ENCODE measurements at regions not wholly inside any gene's neighbourhood (a gene's known extent, or its start where the extent isn't known, plus 50 kb on each side); places are given as distances from the start of the nearest gene placed in this dataset.
"Not testable (repeated sequence)": the region's sequence is repeated elsewhere in the genome, so short reads cannot be mapped to it uniquely, and the experiment has no call there.

DNA sequence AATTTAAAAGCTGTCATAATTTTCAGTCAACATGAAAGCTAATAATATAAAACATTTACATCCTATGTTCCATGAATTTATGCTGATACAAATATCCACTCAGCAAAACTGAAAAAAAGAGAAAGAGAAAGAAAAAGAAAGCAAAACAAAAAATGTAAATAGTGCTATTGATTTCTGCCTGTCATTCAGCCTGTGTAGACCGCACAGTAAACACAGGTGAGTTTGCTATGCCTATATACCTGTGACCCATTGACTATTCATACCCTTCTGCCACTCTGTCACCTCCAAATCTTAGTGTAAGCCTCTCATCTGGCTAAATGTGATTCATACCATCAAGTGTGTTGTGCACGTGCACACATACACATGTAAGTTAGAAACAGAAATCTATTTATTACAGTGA is 359.0 kb upstream of the RORB start:
- no peaks in the 10 kb centered on the region for H3K4me1 ChIP-seq (ENCODE audit: control insufficient read depth in 3 of 3, insufficient read depth in 2 of 3, low read depth in 1 of 3, low read length in 2 of 3)
- no peaks in the 10 kb centered on the region for H3K27me3 ChIP-seq (ENCODE audit: control insufficient read depth in 3 of 3, insufficient read depth in 3 of 3, low read length in 3 of 3)
- FAIRE-seq (no peak), DNase-seq (no peak)
- 24 to 62% (median 42%) methylated on average over 2 of the region's 2 CpGs for WGBS, 3 donors
- H3K4me3 ChIP-seq (ENCODE audit: low read depth in 1 of 3, low read length in 3 of 3) = no peak overlapping the region
- no peak overlapping the region for H3K27ac ChIP-seq (ENCODE audit: low read depth in 1 of 3, low read length in 2 of 3)
- H3K9me3 ChIP-seq (ENCODE audit: control insufficient read depth in 2 of 2, insufficient read depth in 1 of 2, low read depth in 1 of 2, low read length in 1 of 2) = no peaks in the 10 kb centered on the region
- no peaks in the 10 kb centered on the region for H3K36me3 ChIP-seq (ENCODE audit: control insufficient read depth in 3 of 3, insufficient read depth in 2 of 3, low read depth in 1 of 3, low read length in 3 of 3)

DNA sequence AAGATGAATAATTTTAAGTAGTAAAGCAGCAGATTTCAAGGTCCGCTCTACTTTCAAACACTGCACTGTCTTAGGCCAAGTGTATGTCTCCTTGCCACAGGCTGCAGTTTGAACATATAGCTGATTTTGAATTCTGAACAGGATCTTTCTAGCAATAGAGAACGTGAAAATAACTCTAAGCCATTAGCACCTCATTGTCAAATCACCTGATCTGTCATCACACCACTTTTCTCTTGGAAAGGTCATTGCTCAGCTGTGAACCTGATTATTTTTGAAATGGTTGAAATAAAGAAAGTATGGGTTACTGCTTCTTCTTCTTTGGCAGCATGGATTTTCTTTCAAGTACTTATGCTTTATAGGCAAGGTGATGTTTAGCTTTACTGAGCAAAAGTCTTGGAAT is 357.0 kb upstream of the RORB start:
- Histone ChIP-seq H3K36me3 (ENCODE audit: control insufficient read depth in 3 of 3, insufficient read depth in 2 of 3, low read depth in 1 of 3, low read length in 3 of 3) (no peaks in the 10 kb centered on the region), H3K4me1 (ENCODE audit: control insufficient read depth in 3 of 3, insufficient read depth in 2 of 3, low read depth in 1 of 3, low read length in 2 of 3) (no peaks in the 10 kb centered on the region), H3K27ac (ENCODE audit: low read depth in 1 of 3, low read length in 2 of 3) (no peak overlapping the region), H3K4me3 (ENCODE audit: low read depth in 1 of 3, low read length in 3 of 3) (no peak overlapping the region), H3K27me3 (ENCODE audit: control insufficient read depth in 3 of 3, insufficient read depth in 3 of 3, low read length in 3 of 3) (no peaks in the 10 kb centered on the region), H3K9me3 (ENCODE audit: control insufficient read depth in 2 of 2, insufficient read depth in 1 of 2, low read depth in 1 of 2, low read length in 1 of 2) (no peaks in the 10 kb centered on the region)
- 63 to 81% (median 69%) methylated on average over 2 of the region's 2 CpGs for WGBS, 3 donors
- FAIRE-seq = no peak
- no peak for DNase-seq

DNA sequence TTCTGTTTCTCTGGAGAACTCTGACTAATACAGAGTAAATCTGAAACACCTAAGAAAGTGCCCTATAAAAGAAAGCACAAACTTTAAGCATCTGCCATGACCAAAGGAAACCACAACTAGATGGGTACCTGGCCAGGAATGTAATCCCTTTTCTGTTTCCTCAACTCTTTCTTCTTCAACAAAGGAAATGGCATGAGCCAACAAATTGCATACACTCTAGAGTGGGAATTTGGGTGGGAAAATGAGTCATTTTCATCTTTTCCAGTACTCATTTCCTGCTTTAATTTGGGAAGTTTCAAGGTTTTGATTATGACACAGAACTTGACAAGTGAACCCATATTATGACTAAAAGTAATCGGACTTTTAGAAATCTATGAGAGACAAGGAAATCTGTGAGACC is 349.2 kb upstream of the RORB start:
- 78 to 93% (median 85%) methylated on average over 1 of the region's 1 CpG for WGBS, 3 donors
- Histone ChIP-seq H3K4me1 (ENCODE audit: control insufficient read depth in 3 of 3, insufficient read depth in 2 of 3, low read depth in 1 of 3, low read length in 2 of 3) (no peaks in the 10 kb centered on the region), H3K27ac (ENCODE audit: low read depth in 1 of 3, low read length in 2 of 3) (no peak overlapping the region), H3K4me3 (ENCODE audit: low read depth in 1 of 3, low read length in 3 of 3) (no peak overlapping the region), H3K36me3 (ENCODE audit: control insufficient read depth in 3 of 3, insufficient read depth in 2 of 3, low read depth in 1 of 3, low read length in 3 of 3) (no peaks in the 10 kb centered on the region), H3K27me3 (ENCODE audit: control insufficient read depth in 3 of 3, insufficient read depth in 3 of 3, low read length in 3 of 3) (no peaks in the 10 kb centered on the region), H3K9me3 (ENCODE audit: control insufficient read depth in 2 of 2, insufficient read depth in 1 of 2, low read depth in 1 of 2, low read length in 1 of 2) (no peaks in the 10 kb centered on the region)
- FAIRE-seq (no peak), DNase-seq (no peak)

DNA sequence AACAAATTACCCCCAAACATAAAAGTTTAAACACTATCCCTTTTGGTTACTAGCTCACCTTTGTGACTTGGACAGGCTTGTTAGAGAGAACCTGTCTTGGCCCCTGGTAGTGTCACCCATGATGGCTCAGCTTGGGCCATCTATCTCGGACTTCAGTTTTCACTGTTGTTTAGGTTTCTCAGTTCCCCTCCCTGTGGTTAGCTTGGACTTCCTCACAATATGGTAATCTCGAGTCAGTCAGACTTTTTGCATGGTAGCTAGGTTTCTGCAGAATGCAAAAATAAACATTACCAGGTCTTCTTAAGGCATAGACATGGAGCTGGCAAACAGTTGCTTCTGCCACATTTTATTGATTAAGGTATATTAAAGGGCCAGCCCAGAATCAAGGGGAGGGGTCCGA is 324.3 kb upstream of the RORB start:
- no peaks in the 10 kb centered on the region for H3K4me1 ChIP-seq (ENCODE audit: control insufficient read depth in 3 of 3, insufficient read depth in 2 of 3, low read depth in 1 of 3, low read length in 2 of 3)
- no peak for DNase-seq
- no peaks in the 10 kb centered on the region for H3K36me3 ChIP-seq (ENCODE audit: control insufficient read depth in 3 of 3, insufficient read depth in 2 of 3, low read depth in 1 of 3, low read length in 3 of 3)
- 68 to 74% (median 70%) methylated on average over 3 of the region's 3 CpGs for WGBS, 3 donors
- H3K4me3 ChIP-seq (ENCODE audit: low read depth in 1 of 3, low read length in 3 of 3) = no peak overlapping the region
- no peak overlapping the region for H3K27ac ChIP-seq (ENCODE audit: low read depth in 1 of 3, low read length in 2 of 3)
- FAIRE-seq = no peak
- no peaks in the 10 kb centered on the region for H3K9me3 ChIP-seq (ENCODE audit: control insufficient read depth in 2 of 2, insufficient read depth in 1 of 2, low read depth in 1 of 2, low read length in 1 of 2)
- no peaks in the 10 kb centered on the region for H3K27me3 ChIP-seq (ENCODE audit: control insufficient read depth in 3 of 3, insufficient read depth in 3 of 3, low read length in 3 of 3)

DNA sequence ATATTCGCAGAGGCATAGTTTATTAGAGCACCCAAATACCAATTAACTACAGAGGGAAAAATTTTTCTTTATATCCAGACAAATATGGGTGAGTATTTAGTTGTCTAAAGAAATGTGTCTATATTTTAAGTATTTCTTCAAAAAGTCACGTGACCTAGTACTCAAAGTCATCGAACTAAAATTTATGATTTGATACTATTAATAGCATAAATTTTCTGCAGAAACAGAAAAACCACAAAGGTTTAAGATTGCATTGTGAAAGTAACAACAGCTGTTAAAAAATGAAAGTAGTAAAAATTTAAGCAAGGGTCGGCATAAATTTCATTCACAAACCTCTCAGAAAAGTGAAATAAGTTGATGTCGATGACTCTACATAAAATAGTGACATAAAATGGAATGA is 323.9 kb upstream of the RORB start:
- WGBS, 3 donors = 74 to 86% (median 75%) methylated on average over 5 of the region's 5 CpGs
- H3K36me3 ChIP-seq (ENCODE audit: control insufficient read depth in 3 of 3, insufficient read depth in 2 of 3, low read depth in 1 of 3, low read length in 3 of 3) = no peaks in the 10 kb centered on the region
- no peaks in the 10 kb centered on the region for H3K9me3 ChIP-seq (ENCODE audit: control insufficient read depth in 2 of 2, insufficient read depth in 1 of 2, low read depth in 1 of 2, low read length in 1 of 2)
- H3K4me3 ChIP-seq (ENCODE audit: low read depth in 1 of 3, low read length in 3 of 3) = no peak overlapping the region
- H3K27ac ChIP-seq (ENCODE audit: low read depth in 1 of 3, low read length in 2 of 3) = no peak overlapping the region
- DNase-seq (no peak), FAIRE-seq (no peak)
- H3K4me1 ChIP-seq (ENCODE audit: control insufficient read depth in 3 of 3, insufficient read depth in 2 of 3, low read depth in 1 of 3, low read length in 2 of 3) = no peaks in the 10 kb centered on the region
- H3K27me3 ChIP-seq (ENCODE audit: control insufficient read depth in 3 of 3, insufficient read depth in 3 of 3, low read length in 3 of 3) = no peaks in the 10 kb centered on the region

DNA sequence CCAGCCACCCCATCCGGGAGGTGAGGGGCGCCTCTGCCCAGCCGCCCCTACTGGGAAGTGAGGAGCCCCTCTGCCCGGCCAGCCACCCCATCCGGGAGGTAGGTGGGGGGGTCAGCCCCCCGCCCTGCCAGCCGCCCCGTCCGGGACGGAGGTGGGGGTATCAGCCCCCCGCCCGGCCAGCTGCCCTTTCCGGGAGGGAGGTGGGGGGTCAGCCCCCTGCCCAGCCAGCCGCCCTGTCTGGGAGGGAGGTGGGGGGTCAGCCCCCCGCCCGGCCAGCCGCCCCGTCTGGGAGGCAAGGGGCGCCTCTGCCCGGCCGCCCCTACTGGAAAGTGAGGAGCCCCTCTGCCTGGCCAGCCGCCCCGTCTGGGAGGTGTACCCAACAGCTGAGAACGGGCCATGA is 299.4 kb upstream of the RORB start:
- H3K36me3 ChIP-seq (ENCODE audit: control insufficient read depth in 3 of 3, insufficient read depth in 2 of 3, low read depth in 1 of 3, low read length in 3 of 3); H3K9me3 ChIP-seq (ENCODE audit: control insufficient read depth in 2 of 2, insufficient read depth in 1 of 2, low read depth in 1 of 2, low read length in 1 of 2); H3K4me3 ChIP-seq (ENCODE audit: low read depth in 1 of 3, low read length in 3 of 3); DNase-seq; H3K27ac ChIP-seq (ENCODE audit: low read depth in 1 of 3, low read length in 2 of 3); H3K27me3 ChIP-seq (ENCODE audit: control insufficient read depth in 3 of 3, insufficient read depth in 3 of 3, low read length in 3 of 3); FAIRE-seq; H3K4me1 ChIP-seq (ENCODE audit: control insufficient read depth in 3 of 3, insufficient read depth in 2 of 3, low read depth in 1 of 3, low read length in 2 of 3): not testable (repeated sequence)
- WGBS, 3 donors = 95 to 98% (median 97%) methylated on average over 13 to 24 of the region's 24 CpGs

DNA sequence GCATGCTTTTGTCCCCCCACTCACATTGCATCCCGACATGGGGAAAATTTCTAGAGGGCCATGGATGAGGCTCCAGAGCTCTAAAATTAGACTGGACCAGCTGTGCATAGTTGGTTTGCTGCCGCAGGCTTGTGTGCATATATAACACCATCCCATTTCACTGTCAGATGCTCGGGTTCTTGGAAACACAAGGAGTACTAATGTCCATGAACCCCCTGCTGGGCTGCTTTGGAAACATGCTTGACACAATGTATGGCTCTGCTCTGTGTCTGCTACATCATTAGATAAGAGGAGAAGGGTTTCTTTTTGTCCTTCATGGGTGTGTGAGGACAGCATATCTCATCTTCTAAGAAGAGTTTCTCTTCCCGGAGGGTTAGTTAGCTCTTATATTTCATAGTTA is 292.1 kb upstream of the RORB start:
- Histone ChIP-seq H3K36me3 (ENCODE audit: control insufficient read depth in 3 of 3, insufficient read depth in 2 of 3, low read depth in 1 of 3, low read length in 3 of 3) (no peaks in the 10 kb centered on the region), H3K27ac (ENCODE audit: low read depth in 1 of 3, low read length in 2 of 3) (no peak overlapping the region), H3K4me1 (ENCODE audit: control insufficient read depth in 3 of 3, insufficient read depth in 2 of 3, low read depth in 1 of 3, low read length in 2 of 3) (no peaks in the 10 kb centered on the region), H3K9me3 (ENCODE audit: control insufficient read depth in 2 of 2, insufficient read depth in 1 of 2, low read depth in 1 of 2, low read length in 1 of 2) (no peaks in the 10 kb centered on the region), H3K4me3 (ENCODE audit: low read depth in 1 of 3, low read length in 3 of 3) (no peak overlapping the region), H3K27me3 (ENCODE audit: control insufficient read depth in 3 of 3, insufficient read depth in 3 of 3, low read length in 3 of 3) (no peaks in the 10 kb centered on the region)
- DNase-seq (no peak), FAIRE-seq (no peak)
- 72 to 84% (median 79%) methylated on average over 4 of the region's 4 CpGs for WGBS, 3 donors

DNA sequence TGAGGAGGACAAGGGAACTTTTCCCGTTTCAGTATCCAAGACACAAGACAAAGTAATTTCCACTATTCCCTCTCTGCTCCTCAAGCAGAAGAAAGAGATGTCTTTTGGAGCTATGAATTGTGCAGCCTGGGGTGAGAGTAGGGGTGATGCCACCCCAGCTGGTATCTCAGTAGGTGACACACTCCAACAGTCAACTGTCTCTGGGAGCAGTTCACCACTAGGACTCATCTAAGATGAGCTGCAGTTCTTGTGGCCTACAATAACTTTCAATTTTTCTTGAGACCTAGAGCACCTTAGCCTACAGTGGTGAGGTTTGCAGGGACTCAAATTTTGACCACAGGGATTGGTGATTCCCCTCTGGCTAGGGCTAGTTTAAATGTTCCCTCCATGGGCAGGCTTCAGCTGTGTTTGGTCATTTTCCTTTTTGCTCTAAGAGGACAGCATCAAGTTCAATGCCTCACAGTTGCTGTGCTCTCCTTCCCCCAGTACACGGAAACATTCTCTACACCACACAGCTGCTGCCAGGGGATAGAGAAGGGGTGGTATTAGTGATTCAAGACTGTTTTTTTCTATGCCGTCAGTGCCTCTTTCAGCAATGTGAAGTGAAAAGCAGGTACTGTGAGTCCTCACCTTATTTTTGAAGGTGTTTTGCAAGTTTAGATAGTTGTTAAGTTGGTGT is 278.6 kb upstream of the RORB start:
- no peaks in the 10 kb centered on the region for H3K4me1 ChIP-seq (ENCODE audit: control insufficient read depth in 3 of 3, insufficient read depth in 2 of 3, low read depth in 1 of 3, low read length in 2 of 3)
- no peaks in the 10 kb centered on the region for H3K27me3 ChIP-seq (ENCODE audit: control insufficient read depth in 3 of 3, insufficient read depth in 3 of 3, low read length in 3 of 3)
- H3K4me3 ChIP-seq (ENCODE audit: low read depth in 1 of 3, low read length in 3 of 3) = no peak overlapping the region
- DNase-seq (no peak), FAIRE-seq (no peak)
- no peaks in the 10 kb centered on the region for H3K9me3 ChIP-seq (ENCODE audit: control insufficient read depth in 2 of 2, insufficient read depth in 1 of 2, low read depth in 1 of 2, low read length in 1 of 2)
- WGBS, 3 donors = 87 to 94% (median 90%) methylated on average over 3 of the region's 3 CpGs
- no peak overlapping the region for H3K27ac ChIP-seq (ENCODE audit: low read depth in 1 of 3, low read length in 2 of 3)
- no peaks in the 10 kb centered on the region for H3K36me3 ChIP-seq (ENCODE audit: control insufficient read depth in 3 of 3, insufficient read depth in 2 of 3, low read depth in 1 of 3, low read length in 3 of 3)

DNA sequence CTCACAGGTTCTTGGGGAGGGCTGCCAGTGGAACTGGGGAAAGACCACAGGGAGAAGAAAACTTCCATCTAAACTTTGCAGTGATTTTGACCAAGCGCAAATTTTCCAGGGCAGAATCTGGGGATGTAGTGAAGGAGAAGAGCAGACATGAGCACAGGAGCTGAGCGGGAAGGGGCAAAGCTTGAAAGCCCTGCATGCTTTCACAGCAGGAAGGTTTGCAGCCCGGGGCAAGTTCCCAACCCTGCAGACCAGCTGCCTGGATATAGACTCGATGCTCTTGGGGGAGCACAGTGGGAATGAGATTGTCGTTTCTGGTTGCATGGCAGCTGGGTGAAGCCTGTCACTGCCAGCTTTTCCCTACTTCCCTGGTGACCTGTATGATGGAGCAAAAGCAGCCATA is 276.8 kb upstream of the RORB start:
- Histone ChIP-seq H3K9me3 (ENCODE audit: control insufficient read depth in 2 of 2, insufficient read depth in 1 of 2, low read depth in 1 of 2, low read length in 1 of 2) (no peaks in the 10 kb centered on the region), H3K27me3 (ENCODE audit: control insufficient read depth in 3 of 3, insufficient read depth in 3 of 3, low read length in 3 of 3) (no peaks in the 10 kb centered on the region), H3K4me3 (ENCODE audit: low read depth in 1 of 3, low read length in 3 of 3) (no peak overlapping the region), H3K4me1 (ENCODE audit: control insufficient read depth in 3 of 3, insufficient read depth in 2 of 3, low read depth in 1 of 3, low read length in 2 of 3) (no peaks in the 10 kb centered on the region), H3K27ac (ENCODE audit: low read depth in 1 of 3, low read length in 2 of 3) (no peak overlapping the region), H3K36me3 (ENCODE audit: control insufficient read depth in 3 of 3, insufficient read depth in 2 of 3, low read depth in 1 of 3, low read length in 3 of 3) (no peaks in the 10 kb centered on the region)
- DNase-seq = no peak
- 72 to 81% (median 72%) methylated on average over 5 of the region's 5 CpGs for WGBS, 3 donors
- FAIRE-seq = no peak
